GM13977 (cell line): ENCODE measurements at regions not wholly inside any gene's neighbourhood (a gene's known extent, or its start where the extent isn't known, plus 50 kb on each side); places are given as distances from the start of the nearest gene placed in this dataset.

ENCODE experiments used
- DNase-seq: peaks from one replicate; pipeline ENCODE4 v3.0.0; 2012; ENCODE audit warnings: low spot score
- in situ Hi-C: fragments of 300-500 bp; cut with MboI; formaldehyde crosslinking; loops from one replicate; pipeline ENCODE4 v1.12.0; 2022; ENCODE audit warnings: low sequenced_read_pairs, low pct_unique_long_range_greater_than_20kb, mixed read lengths, inconsistent platforms; ENCODE audit not compliant: unreplicated experiment
- TF ChIP-seq, protein P1 (sequence below): IDR thresholded peaks from 2 replicates; pipeline ENCODE4 v1.5.1; 2012; ENCODE audit warnings: mild to moderate bottlenecking, control low read depth; ENCODE audit not compliant: insufficient read depth; ENCODE audit errors: extremely low read depth, missing control alignments

- in situ Hi-C loops: no loop called here
- TF ChIP-seq, protein P1, sequence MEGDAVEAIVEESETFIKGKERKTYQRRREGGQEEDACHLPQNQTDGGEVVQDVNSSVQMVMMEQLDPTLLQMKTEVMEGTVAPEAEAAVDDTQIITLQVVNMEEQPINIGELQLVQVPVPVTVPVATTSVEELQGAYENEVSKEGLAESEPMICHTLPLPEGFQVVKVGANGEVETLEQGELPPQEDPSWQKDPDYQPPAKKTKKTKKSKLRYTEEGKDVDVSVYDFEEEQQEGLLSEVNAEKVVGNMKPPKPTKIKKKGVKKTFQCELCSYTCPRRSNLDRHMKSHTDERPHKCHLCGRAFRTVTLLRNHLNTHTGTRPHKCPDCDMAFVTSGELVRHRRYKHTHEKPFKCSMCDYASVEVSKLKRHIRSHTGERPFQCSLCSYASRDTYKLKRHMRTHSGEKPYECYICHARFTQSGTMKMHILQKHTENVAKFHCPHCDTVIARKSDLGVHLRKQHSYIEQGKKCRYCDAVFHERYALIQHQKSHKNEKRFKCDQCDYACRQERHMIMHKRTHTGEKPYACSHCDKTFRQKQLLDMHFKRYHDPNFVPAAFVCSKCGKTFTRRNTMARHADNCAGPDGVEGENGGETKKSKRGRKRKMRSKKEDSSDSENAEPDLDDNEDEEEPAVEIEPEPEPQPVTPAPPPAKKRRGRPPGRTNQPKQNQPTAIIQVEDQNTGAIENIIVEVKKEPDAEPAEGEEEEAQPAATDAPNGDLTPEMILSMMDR: no peak
These were observed 117.1 kb upstream of the TJP1 start for GRCh38 chr15:29939404-29939803.

GRCh38 chr15:29938361-29939335 is 116.4 kb upstream of the TJP1 start:
- TF ChIP-seq, protein P1: no peak
- no peak for DNase-seq
- in situ Hi-C loops: no loop called here

More at GRCh38 chr15:29939404-29939803, 117.1 kb upstream of the TJP1 start:
- DNase-seq: no peak

- TF ChIP-seq, protein P1: no peak
- in situ Hi-C loops: no loop called here
- DNase-seq: no peak
These were observed 115.7 kb upstream of the TJP1 start for GRCh38 chr15:29937956-29938355.

- no peak for DNase-seq
- TF ChIP-seq, protein P1: no peak
- in situ Hi-C loops: no loop called here
These were observed 114.2 kb upstream of the TJP1 start for GRCh38 chr15:29936353-29937049.

GRCh38 chr15:29935296-29936004 is 113.2 kb upstream of the TJP1 start:
- TF ChIP-seq, protein P1: no peak
- DNase-seq: no peak
- in situ Hi-C loops: no loop called here

DNA sequence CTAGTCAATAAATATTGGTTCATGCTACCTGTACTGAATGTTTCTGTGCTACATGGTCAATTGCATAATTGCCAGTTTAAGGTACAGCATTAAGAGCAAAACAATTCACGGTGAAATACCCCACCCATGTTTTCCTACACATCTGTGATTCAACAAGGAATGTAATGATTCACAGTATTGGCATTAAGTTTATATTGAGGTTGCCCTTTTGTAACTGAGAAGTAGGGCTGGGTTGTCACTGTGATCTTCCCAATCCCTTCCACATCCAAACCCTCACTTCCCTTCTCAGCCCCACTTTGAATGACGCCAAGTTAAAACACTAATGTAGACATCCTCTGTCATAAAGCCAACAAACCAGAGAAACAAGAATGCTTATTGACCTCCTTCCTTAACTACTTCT is 112.0 kb upstream of the TJP1 start:
- in situ Hi-C loops: no loop called here
- DNase-seq: no peak

More for the DNA sequence above, 112.0 kb upstream of the TJP1 start:
- TF ChIP-seq, protein P1: no peak
